SK-N-SH treated with all-trans-retinoic acid at 6 μM for 48 hours (cell line): ENCODE measurements at regions not wholly inside any gene's neighbourhood (a gene's known extent, or its start where the extent isn't known, plus 50 kb on each side); places are given as distances from the start of the nearest gene placed in this dataset.

Source experiments
- ATAC-seq: fragments of 200-7000 bp; cut with Tn5 transposase; 3 replicates; pipeline ENCODE4 v1.9.1; 2020; ENCODE audit warnings: mild to moderate bottlenecking, moderate library complexity
- ARNTL ChIP-seq: fragments of 450-650 bp; formaldehyde crosslinking; IDR thresholded peaks from 2 replicates; pipeline ENCODE4 v1.5.0; 2020; ENCODE audit warnings: low read depth, mild to moderate bottlenecking, moderate library complexity, borderline replicate concordance
- BACH2 ChIP-seq: fragments of 250-450 bp; sonication (Bioruptor Pico); IDR thresholded peaks from 2 replicates; pipeline ENCODE4 v1.9.0; 2021; ENCODE audit warnings: mild to moderate bottlenecking, borderline replicate concordance
- CSDC2 ChIP-seq: fragments of 250-450 bp; sonication (Bioruptor Pico); IDR thresholded peaks from 2 replicates; pipeline ENCODE4 v1.5.0; 2020; ENCODE audit warnings: mild to moderate bottlenecking, moderate library complexity
- ESRRG ChIP-seq: fragments of 250-450 bp; sonication (Bioruptor Pico); IDR thresholded peaks from 2 replicates; pipeline ENCODE4 v1.6.1; 2021; ENCODE audit warnings: mild to moderate bottlenecking
- GLIS3 ChIP-seq: fragments of 250-450 bp; sonication (Bioruptor Pico); IDR thresholded peaks from 2 replicates; pipeline ENCODE4 v1.5.0; 2020; ENCODE audit warnings: mild to moderate bottlenecking, moderate library complexity
- ISL1 ChIP-seq: fragments of 250-450 bp; sonication (Bioruptor Pico); IDR thresholded peaks from 2 replicates; pipeline ENCODE4 v2.1.2; 2022; ENCODE audit warnings: mild to moderate bottlenecking, moderate library complexity
- PPARA ChIP-seq: fragments of 250-450 bp; sonication (Bioruptor Pico); IDR thresholded peaks from 2 replicates; pipeline ENCODE4 v1.5.0; 2020; ENCODE audit warnings: mild to moderate bottlenecking, borderline replicate concordance
- RARB ChIP-seq: fragments of 250-450 bp; sonication (Bioruptor Pico); IDR thresholded peaks from 2 replicates; pipeline ENCODE4 v1.8.0; 2021; ENCODE audit warnings: mild to moderate bottlenecking, moderate library complexity
- SNAI2 ChIP-seq: fragments of 250-450 bp; sonication (Bioruptor Pico); IDR thresholded peaks from 2 replicates; pipeline ENCODE4 v1.5.0; 2020; ENCODE audit warnings: mild to moderate bottlenecking, moderate library complexity
- TCF4 ChIP-seq: fragments of 250-450 bp; sonication (Bioruptor Pico); IDR thresholded peaks from 2 replicates; pipeline ENCODE4 v1.8.0; 2021; ENCODE audit warnings: mild to moderate bottlenecking, moderate library complexity, borderline replicate concordance
- TOX ChIP-seq: fragments of 250-450 bp; sonication (Bioruptor Pico); IDR thresholded peaks from 2 replicates; pipeline ENCODE4 v1.8.0; 2021; ENCODE audit warnings: mild to moderate bottlenecking, moderate library complexity, borderline replicate concordance
- ZC3H10 ChIP-seq: fragments of 250-450 bp; sonication (Bioruptor Pico); IDR thresholded peaks from 2 replicates; pipeline ENCODE4 v1.5.1; 2021; ENCODE audit warnings: mild to moderate bottlenecking, moderate library complexity
- ZFP3 ChIP-seq: fragments of 250-450 bp; sonication (Bioruptor Pico); IDR thresholded peaks from 2 replicates; pipeline ENCODE4 v1.5.0; 2020; ENCODE audit warnings: mild to moderate bottlenecking, moderate library complexity
- ZFP30 ChIP-seq: fragments of 450-650 bp; formaldehyde crosslinking; IDR thresholded peaks from 2 replicates; pipeline ENCODE4 v1.5.0; 2022; ENCODE audit warnings: mild to moderate bottlenecking, moderate library complexity
- ZNF565 ChIP-seq: fragments of 450-650 bp; formaldehyde crosslinking; conservative IDR thresholded peaks from 2 replicates; pipeline ENCODE4 v1.5.0; 2020; ENCODE audit warnings: low read depth, mild to moderate bottlenecking, moderate library complexity
- ZNF70 ChIP-seq: fragments of 450-650 bp; formaldehyde crosslinking; IDR thresholded peaks from 2 replicates; pipeline ENCODE4 v1.5.0; 2020; ENCODE audit warnings: mild to moderate bottlenecking, moderate library complexity
- ZNF8 ChIP-seq: fragments of 450-650 bp; formaldehyde crosslinking; IDR thresholded peaks from 2 replicates; pipeline ENCODE4 v1.5.0; 2020; ENCODE audit warnings: mild to moderate bottlenecking, moderate library complexity
- TF ChIP-seq, protein P1 (sequence below): fragments of 250-450 bp; sonication (Bioruptor Pico); IDR thresholded peaks from 2 replicates; pipeline ENCODE4 v1.8.0; 2021; ENCODE audit warnings: low read depth, mild to moderate bottlenecking, moderate library complexity, borderline replicate concordance
- TF ChIP-seq, protein P2 (sequence below): fragments of 250-450 bp; sonication (Bioruptor Pico); IDR thresholded peaks from 2 replicates; pipeline ENCODE4 v1.5.1; 2021; ENCODE audit warnings: mild to moderate bottlenecking, moderate library complexity
- TF ChIP-seq, protein P3 (sequence below): fragments of 250-450 bp; sonication (Bioruptor Pico); IDR thresholded peaks from 2 replicates; pipeline ENCODE4 v1.5.1; 2020; ENCODE audit warnings: low read depth, mild to moderate bottlenecking, moderate library complexity
- TF ChIP-seq, protein P4 (sequence below): fragments of 250-450 bp; sonication (Bioruptor Pico); IDR thresholded peaks from 2 replicates; pipeline ENCODE4 v1.8.0; 2020; ENCODE audit warnings: mild to moderate bottlenecking, moderate library complexity, borderline replicate concordance
- TF ChIP-seq, protein P5 (sequence below): fragments of 250-450 bp; sonication (Bioruptor Pico); IDR thresholded peaks from 2 replicates; pipeline ENCODE4 v1.5.0; 2020; ENCODE audit warnings: mild to moderate bottlenecking, moderate library complexity

DNA sequence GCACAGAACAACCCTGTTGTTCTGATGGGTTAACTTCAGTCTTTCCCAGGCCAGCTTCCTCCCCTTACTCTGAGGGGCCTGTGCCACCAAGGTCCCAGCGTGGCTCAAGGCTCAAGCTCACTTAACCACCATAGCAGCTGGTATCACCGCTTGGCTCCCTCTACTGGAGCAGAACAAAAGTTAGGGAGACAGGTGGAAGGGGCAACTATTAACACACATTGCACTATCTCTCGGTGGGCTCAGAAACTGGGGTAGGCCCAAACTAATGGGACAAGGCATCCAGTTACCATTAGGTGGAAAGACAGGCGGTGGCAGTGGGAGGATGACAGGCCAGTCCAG lies 88.7 kb upstream of the ATL2 start:
- ATAC-seq = peak; percentile 59

DNA sequence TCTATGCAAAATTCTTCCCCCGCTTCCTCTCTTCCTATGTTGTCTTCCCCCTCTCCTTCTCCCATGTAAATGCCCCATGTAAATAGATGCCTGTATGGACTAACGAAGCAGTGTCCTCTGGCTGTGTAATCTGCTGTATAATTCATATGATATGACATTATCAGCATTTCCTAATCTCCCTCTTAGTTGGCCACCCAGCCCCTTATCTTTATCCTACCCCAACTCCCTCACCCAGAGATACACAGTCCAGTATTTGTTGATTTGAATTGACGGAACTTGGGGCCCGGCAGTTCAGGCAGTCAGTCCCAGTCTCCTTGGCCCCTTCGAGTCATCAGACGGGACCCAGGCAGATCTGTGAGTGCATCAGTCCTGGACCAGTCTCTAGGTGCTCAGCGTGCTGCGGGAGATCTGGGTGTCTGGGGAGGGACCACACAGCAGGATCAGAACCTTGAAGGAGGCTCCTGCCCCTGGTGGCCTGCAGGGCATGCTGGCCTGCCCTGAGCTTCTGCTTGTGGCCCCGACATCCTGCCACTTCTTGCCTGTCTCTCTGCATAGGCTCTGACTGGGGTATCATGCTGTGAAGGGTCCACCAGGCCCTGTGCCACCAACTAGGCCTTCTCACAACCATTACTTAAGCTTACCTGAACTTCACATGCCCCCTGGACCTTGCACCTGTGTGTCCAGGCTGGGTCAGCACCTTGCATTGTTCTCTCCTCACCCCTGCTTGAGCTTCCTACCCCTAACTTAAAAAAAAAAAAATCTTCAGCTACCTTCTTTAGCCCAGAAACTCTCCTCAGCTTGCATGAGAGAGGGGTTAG lies 88.1 kb upstream of the ATL2 start:
- no peak for ATAC-seq
- TF ChIP-seq TCF4 (CRISPR knock-in tag) = no peak
- no peak for TF ChIP-seq ZNF70 (CRISPR knock-in tag)
- TF ChIP-seq, protein P1, sequence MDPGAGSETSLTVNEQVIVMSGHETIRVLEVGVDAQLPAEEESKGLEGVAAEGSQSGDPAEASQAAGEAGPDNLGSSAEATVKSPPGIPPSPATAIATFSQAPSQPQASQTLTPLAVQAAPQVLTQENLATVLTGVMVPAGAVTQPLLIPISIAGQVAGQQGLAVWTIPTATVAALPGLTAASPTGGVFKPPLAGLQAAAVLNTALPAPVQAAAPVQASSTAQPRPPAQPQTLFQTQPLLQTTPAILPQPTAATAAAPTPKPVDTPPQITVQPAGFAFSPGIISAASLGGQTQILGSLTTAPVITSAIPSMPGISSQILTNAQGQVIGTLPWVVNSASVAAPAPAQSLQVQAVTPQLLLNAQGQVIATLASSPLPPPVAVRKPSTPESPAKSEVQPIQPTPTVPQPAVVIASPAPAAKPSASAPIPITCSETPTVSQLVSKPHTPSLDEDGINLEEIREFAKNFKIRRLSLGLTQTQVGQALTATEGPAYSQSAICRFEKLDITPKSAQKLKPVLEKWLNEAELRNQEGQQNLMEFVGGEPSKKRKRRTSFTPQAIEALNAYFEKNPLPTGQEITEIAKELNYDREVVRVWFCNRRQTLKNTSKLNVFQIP = no peak
- no peak for TF ChIP-seq ISL1 (CRISPR knock-in tag)
- TF ChIP-seq ZNF8 (CRISPR knock-in tag) = no peak
- TF ChIP-seq CSDC2 (CRISPR knock-in tag) = no peak
- TF ChIP-seq, protein P2, sequence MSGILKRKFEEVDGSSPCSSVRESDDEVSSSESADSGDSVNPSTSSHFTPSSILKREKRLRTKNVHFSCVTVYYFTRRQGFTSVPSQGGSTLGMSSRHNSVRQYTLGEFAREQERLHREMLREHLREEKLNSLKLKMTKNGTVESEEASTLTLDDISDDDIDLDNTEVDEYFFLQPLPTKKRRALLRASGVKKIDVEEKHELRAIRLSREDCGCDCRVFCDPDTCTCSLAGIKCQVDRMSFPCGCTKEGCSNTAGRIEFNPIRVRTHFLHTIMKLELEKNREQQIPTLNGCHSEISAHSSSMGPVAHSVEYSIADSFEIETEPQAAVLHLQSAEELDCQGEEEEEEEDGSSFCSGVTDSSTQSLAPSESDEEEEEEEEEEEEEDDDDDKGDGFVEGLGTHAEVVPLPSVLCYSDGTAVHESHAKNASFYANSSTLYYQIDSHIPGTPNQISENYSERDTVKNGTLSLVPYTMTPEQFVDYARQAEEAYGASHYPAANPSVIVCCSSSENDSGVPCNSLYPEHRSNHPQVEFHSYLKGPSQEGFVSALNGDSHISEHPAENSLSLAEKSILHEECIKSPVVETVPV (CRISPR knock-in tag) = no peak
- TF ChIP-seq ZFP30 (CRISPR knock-in tag) = no peak
- TF ChIP-seq TOX (CRISPR knock-in tag) = no peak
- no peak for TF ChIP-seq RARB (CRISPR knock-in tag)
- no peak for TF ChIP-seq ESRRG (CRISPR knock-in tag)
- no peak for TF ChIP-seq PPARA
- TF ChIP-seq ZC3H10 = no peak

More for the DNA sequence above, 88.7 kb upstream of the ATL2 start:
- TF ChIP-seq ZFP3 (CRISPR knock-in tag) = no peak
- TF ChIP-seq, protein P3, sequence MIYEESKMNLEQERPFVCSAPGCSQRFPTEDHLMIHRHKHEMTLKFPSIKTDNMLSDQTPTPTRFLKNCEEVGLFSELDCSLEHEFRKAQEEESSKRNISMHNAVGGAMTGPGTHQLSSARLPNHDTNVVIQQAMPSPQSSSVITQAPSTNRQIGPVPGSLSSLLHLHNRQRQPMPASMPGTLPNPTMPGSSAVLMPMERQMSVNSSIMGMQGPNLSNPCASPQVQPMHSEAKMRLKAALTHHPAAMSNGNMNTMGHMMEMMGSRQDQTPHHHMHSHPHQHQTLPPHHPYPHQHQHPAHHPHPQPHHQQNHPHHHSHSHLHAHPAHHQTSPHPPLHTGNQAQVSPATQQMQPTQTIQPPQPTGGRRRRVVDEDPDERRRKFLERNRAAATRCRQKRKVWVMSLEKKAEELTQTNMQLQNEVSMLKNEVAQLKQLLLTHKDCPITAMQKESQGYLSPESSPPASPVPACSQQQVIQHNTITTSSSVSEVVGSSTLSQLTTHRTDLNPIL (CRISPR knock-in tag) = no peak
- no peak for TF ChIP-seq CSDC2 (CRISPR knock-in tag)
- TF ChIP-seq, protein P1 = no peak
- TF ChIP-seq ISL1 (CRISPR knock-in tag) = no peak
- TF ChIP-seq, protein P4, sequence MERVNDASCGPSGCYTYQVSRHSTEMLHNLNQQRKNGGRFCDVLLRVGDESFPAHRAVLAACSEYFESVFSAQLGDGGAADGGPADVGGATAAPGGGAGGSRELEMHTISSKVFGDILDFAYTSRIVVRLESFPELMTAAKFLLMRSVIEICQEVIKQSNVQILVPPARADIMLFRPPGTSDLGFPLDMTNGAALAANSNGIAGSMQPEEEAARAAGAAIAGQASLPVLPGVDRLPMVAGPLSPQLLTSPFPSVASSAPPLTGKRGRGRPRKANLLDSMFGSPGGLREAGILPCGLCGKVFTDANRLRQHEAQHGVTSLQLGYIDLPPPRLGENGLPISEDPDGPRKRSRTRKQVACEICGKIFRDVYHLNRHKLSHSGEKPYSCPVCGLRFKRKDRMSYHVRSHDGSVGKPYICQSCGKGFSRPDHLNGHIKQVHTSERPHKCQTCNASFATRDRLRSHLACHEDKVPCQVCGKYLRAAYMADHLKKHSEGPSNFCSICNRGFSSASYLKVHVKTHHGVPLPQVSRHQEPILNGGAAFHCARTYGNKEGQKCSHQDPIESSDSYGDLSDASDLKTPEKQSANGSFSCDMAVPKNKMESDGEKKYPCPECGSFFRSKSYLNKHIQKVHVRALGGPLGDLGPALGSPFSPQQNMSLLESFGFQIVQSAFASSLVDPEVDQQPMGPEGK (CRISPR knock-in tag) = no peak
- TF ChIP-seq, protein P5, sequence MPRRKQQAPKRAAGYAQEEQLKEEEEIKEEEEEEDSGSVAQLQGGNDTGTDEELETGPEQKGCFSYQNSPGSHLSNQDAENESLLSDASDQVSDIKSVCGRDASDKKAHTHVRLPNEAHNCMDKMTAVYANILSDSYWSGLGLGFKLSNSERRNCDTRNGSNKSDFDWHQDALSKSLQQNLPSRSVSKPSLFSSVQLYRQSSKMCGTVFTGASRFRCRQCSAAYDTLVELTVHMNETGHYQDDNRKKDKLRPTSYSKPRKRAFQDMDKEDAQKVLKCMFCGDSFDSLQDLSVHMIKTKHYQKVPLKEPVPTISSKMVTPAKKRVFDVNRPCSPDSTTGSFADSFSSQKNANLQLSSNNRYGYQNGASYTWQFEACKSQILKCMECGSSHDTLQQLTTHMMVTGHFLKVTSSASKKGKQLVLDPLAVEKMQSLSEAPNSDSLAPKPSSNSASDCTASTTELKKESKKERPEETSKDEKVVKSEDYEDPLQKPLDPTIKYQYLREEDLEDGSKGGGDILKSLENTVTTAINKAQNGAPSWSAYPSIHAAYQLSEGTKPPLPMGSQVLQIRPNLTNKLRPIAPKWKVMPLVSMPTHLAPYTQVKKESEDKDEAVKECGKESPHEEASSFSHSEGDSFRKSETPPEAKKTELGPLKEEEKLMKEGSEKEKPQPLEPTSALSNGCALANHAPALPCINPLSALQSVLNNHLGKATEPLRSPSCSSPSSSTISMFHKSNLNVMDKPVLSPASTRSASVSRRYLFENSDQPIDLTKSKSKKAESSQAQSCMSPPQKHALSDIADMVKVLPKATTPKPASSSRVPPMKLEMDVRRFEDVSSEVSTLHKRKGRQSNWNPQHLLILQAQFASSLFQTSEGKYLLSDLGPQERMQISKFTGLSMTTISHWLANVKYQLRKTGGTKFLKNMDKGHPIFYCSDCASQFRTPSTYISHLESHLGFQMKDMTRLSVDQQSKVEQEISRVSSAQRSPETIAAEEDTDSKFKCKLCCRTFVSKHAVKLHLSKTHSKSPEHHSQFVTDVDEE (CRISPR knock-in tag) = no peak
- TF ChIP-seq SNAI2 (CRISPR knock-in tag) = no peak
- no peak for TF ChIP-seq RARB (CRISPR knock-in tag)
- TF ChIP-seq BACH2 (CRISPR knock-in tag) = no peak
- TF ChIP-seq GLIS3 (CRISPR knock-in tag) = no peak
- TF ChIP-seq ESRRG (CRISPR knock-in tag) = no peak
- TF ChIP-seq, protein P2 (CRISPR knock-in tag) = no peak
- no peak for TF ChIP-seq TCF4 (CRISPR knock-in tag)
- no peak for TF ChIP-seq ARNTL (CRISPR knock-in tag)
- TF ChIP-seq ZNF565 (CRISPR knock-in tag) = no peak
- no peak for TF ChIP-seq ZC3H10
- no peak for TF ChIP-seq ZNF8 (CRISPR knock-in tag)
